Prostate gland (tissue), 2 donors: ENCODE measurements at regions not wholly inside any gene's neighbourhood (a gene's known extent, or its start where the extent isn't known, plus 50 kb on each side); places are given as distances from the start of the nearest gene placed in this dataset.
"Not testable (repeated sequence)": the region's sequence is repeated elsewhere in the genome, so short reads cannot be mapped to it uniquely, and the experiment has no call there.

ENCODE experiments used
- DNase-seq: peaks from one replicate; pipeline ENCODE4 v3.0.0-alpha.2; 2019; ENCODE audit warnings: low spot score
- H3K27ac ChIP-seq, 2 donors: fragments of 200-600 bp; sonication (generic); 2 replicates each; pipeline ENCODE4 v1.5.1; 2017 to 2019
- H3K27me3 ChIP-seq: fragments of 200-600 bp; sonication (generic); replicated peaks from 2 replicates; pipeline ENCODE4 v1.5.1; 2019; ENCODE audit not compliant: insufficient read depth
- H3K36me3 ChIP-seq, 2 donors: fragments of 200-600 bp; sonication (generic); 1 replicate in 1 of 2; 2 replicates in 1 of 2; pipeline versions ENCODE4 v1.5.1 to v1.8.1; 2017 to 2019
- H3K4me1 ChIP-seq: fragments of 200-600 bp; sonication (generic); replicated peaks from 2 replicates; pipeline ENCODE4 v1.5.1; 2019
- H3K4me3 ChIP-seq, 2 donors: fragments of 200-600 bp; sonication (generic); 2 replicates each; pipeline ENCODE4 v1.5.1; 2017 to 2019
- H3K9me3 ChIP-seq: fragments of 200-600 bp; sonication (generic); 2 replicates; pipeline ENCODE4 v1.5.1; 2017
- CTCF ChIP-seq, 4 experiments: fragments of 200-600 bp in 2 of 4; fragments of 450-650 bp in 2 of 4; sonication (generic) in 2 of 4; IDR thresholded peaks; 1 replicate in 3 of 4; 2 replicates in 1 of 4; pipeline ENCODE4 v1.5.1; 2016 to 2019; ENCODE audit warnings: antibody characterized with exemption in 4 of 4, mild to moderate bottlenecking in 2 of 4, moderate library complexity in 2 of 4
- POLR2A ChIP-seq: fragments of 450-650 bp; IDR thresholded peaks from one replicate; pipeline ENCODE4 v1.6.1; 2016; ENCODE audit warnings: antibody characterized with exemption, mild to moderate bottlenecking
- POLR2AphosphoS5 ChIP-seq: sonication (generic); formaldehyde crosslinking; IDR thresholded peaks from one replicate; pipeline ENCODE4 v1.6.1; 2017; ENCODE audit warnings: antibody characterized with exemption
- WGBS: methylation state at CpG from one replicate; pipeline ENCODE4 v1.1.5; 2018; 5-methylcytosine and 5-hydroxymethylcytosine counted together
- intact Hi-C: fragments of 100-400 bp; cut with DNase I; formaldehyde crosslinking; loops from one replicate; pipeline ENCODE4 v1.14.2; 2022

- H3K27me3 ChIP-seq, H3K36me3 ChIP-seq, DNase-seq, H3K4me1 ChIP-seq, H3K4me3 ChIP-seq, H3K9me3 ChIP-seq, H3K27ac ChIP-seq, intact Hi-C loops: not testable (repeated sequence)
- WGBS = 81% methylated on average over 1 of the region's 1 CpG
Measured at GRCh38 chr7:106713452-106713851, 52.5 kb upstream of the CCDC71L start.

- H3K36me3 ChIP-seq, intact Hi-C loops, H3K9me3 ChIP-seq, H3K27ac ChIP-seq, H3K4me3 ChIP-seq, H3K4me1 ChIP-seq, H3K27me3 ChIP-seq, DNase-seq: not testable (repeated sequence)
- WGBS = 91% methylated on average over 6 of the region's 6 CpGs
Measured at GRCh38 chr7:106714590-106715442, 53.9 kb upstream of the CCDC71L start.

- Histone ChIP-seq H3K9me3 (no peaks in the 10 kb centered on the region), H3K4me1 (no peaks in the 10 kb centered on the region), H3K27ac (no peak overlapping the region), H3K4me3 (no peak overlapping the region), H3K36me3 (no peaks in the 10 kb centered on the region), H3K27me3 (no peaks in the 10 kb centered on the region)
- TF ChIP-seq CTCF (IDR thresholded peaks at IDR 0.05) = no peak
- no peak for TF ChIP-seq POLR2A
- no peak for TF ChIP-seq POLR2AphosphoS5
- DNase-seq = no peak
- 93% methylated on average over 2 of the region's 2 CpGs for whole genome bisulfite sequencing
- intact Hi-C loops = no loop called here
Measured at GRCh38 chr7:106715730-106716129, 54.8 kb upstream of the CCDC71L start.

GRCh38 chr7:106717254-106717954 is 56.4 kb upstream of the CCDC71L start:
- no peak for TF ChIP-seq POLR2AphosphoS5
- TF ChIP-seq CTCF (IDR thresholded peaks at IDR 0.05) = no peak
- no peak for TF ChIP-seq POLR2A

GRCh38 chr7:106717955-106718871 is 57.3 kb upstream of the CCDC71L start:
- Histone ChIP-seq H3K4me3 (no peak overlapping the region), H3K27me3 (no peaks in the 10 kb centered on the region), H3K4me1 (no peaks in the 10 kb centered on the region), H3K27ac (no peak overlapping the region), H3K36me3 (no peaks in the 10 kb centered on the region), H3K9me3 (no peaks in the 10 kb centered on the region)
- WGBS = 4% methylated on average over 3 of the region's 3 CpGs
- DNase-seq = no peak
- TF ChIP-seq CTCF (IDR thresholded peaks at IDR 0.05) = no peak
- no peak for TF ChIP-seq POLR2A
- peak; percentile 34 for TF ChIP-seq POLR2AphosphoS5
- intact Hi-C loops = no loop called here

More at GRCh38 chr7:106717254-106717954, 56.4 kb upstream of the CCDC71L start:
- Histone ChIP-seq H3K4me1 (no peaks in the 10 kb centered on the region), H3K27me3 (no peaks in the 10 kb centered on the region), H3K9me3 (no peaks in the 10 kb centered on the region), H3K4me3 (no peak overlapping the region), H3K36me3 (no peaks in the 10 kb centered on the region), H3K27ac (no peak overlapping the region)
- intact Hi-C loops = no loop called here
- DNase-seq = no peak
- 44% methylated on average over 1 of the region's 1 CpG for WGBS
